GM19452 (cell line): ENCODE measurements at regions not wholly inside any gene's neighbourhood (a gene's known extent, or its start where the extent isn't known, plus 50 kb on each side); places are given as distances from the start of the nearest gene placed in this dataset.

Source experiments
- ATAC-seq: cut with Tn5 transposase; IDR thresholded peaks from one replicate; pipeline ENCODE4 v1.9.1; 2021; ENCODE audit not compliant: unreplicated experiment

DNA sequence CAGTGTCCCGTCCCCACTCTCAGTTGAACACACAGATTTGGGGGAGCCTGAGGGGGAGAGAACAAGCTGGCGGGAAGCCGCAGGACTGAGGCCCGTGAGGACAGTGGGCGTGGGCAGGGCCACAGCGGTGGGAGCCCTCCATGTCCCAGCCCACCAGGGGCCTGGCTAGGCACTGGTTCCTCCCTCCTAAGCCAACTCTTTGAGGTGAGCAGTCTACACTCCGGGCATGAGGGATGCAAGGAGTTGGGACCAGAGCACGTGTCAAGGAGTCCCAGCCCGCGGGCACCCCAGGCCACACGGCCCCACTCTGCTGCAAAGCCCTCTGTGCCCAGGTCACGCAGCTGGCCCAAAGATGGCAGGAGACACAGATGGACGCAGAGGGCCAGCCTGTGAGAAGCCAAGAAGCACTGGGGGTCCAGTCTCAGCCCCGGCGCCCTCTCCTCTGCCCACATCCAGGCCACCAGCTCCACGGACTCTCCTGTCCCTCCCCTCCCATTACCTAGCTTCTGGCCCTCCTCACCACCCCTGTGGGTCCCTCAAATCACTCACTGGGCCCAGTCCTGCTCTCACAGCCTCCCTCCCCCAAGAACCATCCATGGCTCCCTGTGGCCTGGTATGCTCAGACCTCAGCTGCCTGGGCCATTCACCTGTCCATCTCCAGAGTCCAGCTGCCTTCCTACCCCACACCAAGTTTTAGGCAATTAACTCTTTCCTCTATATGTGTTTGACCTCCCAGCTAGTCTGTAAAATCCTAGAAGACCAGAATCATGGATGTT, 206.5 kb downstream of the RBFOX3 start:
- ATAC-seq: no peak

DNA sequence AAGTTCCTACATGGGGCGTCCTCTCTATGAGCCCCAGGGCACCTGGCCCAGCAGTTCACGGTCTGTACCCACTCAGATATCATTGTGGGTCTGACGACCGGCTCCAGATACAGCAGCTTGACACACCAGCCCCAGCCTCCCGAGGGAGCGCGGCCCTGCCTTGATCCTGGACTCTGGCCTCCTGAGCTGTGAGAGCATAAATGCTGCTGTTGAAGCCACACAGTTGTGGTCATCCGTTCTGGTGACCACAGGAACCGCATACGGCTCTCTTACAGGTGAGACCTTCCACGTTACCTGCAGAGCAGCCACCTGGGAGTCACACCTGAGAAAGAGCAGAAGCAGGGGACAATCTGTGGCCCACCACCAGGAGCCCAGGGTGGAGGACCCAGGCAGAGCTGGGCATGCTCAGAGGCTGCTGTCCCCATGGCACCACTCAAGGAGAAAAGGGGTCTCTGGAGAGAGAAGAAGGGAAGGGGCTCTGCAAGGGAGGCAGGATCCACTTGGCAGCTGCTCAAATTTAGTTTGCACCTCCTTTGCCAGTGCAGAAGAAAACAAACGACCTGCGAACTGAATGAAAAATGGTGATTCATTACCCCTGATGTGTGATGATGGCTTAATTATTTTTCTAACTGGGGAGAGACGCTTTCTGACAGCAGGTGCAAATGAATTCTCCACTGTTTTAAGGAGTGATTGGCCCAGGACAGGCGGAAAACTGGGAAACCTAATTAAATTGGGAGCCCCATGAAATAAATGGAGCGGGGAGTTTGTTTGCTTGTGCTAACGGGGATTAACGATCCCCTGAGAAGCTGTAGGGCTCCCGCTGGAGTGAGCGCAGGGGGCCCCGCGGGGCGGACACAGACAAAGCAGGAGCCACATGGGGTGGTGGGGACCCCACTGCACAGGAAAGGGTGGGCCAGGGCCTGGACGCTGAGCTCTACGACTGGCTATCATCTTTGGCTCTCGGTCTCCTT, 208.9 kb downstream of the RBFOX3 start:
- no peak for ATAC-seq

DNA sequence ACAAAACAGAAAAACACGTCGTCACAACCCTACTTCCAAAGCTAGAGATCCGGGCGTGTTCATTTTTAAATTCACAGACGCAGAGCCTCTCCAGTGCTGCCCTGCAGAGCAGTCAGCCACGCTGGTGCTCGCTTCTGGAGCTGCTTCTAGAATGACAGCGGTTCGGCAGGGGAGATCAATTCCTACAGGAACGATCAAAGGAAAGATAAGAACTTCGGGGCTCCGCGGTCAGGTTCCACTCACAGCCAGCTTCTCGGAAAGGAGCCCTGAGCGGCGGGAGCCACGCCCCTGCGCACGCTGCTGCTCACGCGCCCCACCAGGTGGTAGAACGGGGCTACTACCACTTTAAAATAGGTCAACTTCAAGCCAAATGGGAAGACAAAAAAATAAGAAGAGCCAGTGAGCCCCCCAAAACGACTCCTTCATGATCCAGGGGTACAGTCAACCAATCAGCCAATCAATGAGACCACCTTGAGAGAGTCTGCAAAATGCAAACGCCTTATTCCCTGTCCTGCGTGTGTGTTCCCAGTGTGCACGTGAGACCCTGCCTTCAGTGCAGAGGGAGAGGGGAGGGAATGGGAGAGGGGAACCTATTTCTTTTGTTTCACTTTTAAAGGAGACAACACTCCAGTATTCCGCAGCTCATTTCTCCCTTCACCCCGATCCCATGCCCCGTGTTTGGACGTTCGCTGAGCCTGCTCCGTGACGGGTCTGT, 209.7 kb downstream of the RBFOX3 start:
- no peak for ATAC-seq

DNA sequence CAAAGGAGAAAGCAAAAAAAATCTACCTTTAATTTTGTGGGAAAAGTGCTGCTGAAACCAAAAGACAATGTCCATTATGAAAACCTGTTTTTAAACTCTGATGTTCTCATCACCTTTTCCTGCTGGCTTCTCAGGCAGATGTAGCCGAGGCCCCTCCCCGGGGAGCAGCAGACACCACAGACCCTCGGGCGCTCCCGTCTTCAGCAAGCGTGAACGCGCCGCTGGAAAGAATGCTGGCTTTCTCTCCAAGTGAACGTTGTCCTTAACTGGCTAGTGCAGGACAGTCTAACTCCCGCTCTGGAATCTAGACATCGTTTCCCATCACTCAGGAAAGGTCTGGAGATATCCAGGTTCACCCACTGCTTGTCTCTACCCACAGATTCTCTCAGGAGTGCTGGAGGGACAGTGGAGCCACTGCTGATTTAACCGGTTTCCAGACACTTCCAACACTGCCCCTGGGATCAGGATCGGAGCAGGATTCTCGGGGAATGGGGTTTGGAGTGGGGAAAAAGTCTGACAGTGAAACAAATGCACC, 211.2 kb downstream of the RBFOX3 start:
- ATAC-seq: no peak

DNA sequence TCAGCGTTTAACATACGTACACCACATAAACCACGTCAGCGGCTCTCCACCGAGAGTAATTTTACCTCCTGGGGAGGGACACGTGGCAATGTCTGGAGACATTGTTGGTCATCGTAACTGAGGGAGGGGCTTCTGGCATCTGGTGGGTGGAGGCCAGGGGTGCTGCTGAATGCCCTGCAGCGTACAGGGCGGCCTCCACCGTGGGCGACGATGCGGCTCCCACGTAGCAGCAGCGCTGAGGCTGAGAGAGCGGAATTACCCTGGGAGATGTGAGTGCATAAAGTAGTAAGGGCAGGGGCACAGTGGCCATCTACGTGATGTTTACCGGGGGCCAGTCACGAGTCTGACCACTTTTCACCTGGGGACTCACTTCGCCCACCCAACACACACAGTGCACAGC, 212.4 kb downstream of the RBFOX3 start:
- ATAC-seq: no peak

DNA sequence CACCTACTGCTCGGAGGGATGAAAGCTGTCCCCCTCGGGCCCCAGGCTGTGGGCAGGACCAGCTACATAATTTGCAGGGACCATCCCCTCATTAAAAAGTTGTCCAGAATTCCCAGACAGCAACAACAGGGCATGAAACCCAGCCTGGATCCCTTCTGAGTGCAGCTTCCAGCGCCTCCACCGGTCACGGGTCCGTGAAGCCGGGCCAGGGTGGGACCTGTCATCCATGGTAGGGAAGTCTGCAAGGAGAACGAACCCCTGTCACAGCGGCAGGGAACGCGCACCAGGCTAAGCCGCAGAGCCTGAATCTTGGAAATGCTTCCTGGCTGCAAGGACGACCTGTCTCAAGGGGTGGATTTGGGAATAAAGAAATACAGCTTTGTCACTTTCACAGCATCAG, 214.2 kb downstream of the RBFOX3 start:
- no peak for ATAC-seq

DNA sequence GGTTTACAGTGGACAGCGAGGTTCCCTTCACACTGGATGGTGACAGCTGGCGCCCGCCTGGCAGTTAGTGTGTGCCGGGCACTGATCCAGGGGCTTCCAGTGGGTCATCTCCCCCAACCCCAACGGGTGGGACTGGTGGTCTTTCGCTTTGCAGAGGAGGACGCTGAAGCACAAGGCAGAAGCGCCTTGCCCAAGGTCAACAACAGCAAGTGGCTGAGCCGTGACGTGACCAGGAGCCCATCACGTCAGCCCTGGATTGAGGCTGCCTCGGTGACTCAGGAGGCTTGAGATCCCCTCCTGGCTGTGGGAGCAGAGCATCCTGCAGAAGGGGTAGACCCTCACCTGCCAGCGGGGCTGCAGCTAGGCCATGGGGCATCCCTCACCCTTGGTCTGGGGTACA, 215.3 kb downstream of the RBFOX3 start:
- ATAC-seq: no peak

DNA sequence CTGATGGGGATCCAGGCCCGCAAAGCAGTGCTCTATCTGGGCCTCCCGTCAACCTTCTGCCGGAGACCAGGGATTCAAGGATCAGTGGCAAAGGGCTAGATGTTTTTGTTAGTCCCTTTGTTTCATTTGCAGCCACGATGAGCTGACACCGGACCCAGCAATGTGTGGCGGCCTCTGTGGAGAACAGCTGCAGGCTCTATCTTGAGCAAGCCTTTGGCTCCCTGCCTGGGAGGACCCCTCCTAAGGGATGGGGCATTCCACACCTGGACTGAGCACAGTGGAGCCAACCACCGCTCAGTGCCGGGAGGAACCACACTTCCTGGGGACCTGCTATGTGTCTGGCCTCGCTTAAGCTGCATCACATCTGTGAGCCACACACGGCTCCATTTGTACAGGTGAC, 215.8 kb downstream of the RBFOX3 start:
- no peak for ATAC-seq

DNA sequence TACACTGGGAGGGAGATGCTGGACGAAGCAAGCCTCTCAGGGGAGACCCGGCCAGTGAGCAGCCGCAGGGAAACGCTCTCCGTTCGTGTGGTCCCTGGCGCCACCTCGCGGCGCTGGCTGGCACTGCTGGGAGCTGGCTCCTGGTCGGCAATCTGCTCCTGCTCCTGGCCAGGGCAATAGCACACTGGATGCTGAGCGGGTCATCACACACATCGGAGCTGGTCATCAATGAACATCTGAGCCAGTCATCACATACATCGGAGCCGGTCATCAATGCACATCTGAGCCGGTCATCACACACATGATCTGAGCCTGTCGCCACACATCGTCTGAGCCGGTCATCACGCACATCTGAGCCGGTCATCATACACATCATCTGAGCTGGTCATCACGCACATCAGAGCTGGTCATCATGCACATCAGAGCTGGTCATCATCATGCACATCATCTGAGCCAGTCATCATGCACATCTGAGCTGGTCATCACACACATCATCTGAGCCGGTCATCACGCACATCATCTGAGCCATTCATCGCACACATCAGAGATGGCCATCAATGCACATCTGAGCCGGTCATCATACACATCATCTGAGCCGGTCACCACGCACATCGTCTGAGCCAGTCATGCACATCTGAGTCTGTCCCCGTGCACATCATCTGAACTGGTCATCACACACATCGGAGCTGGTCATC, 217.3 kb downstream of the RBFOX3 start:
- no peak for ATAC-seq

DNA sequence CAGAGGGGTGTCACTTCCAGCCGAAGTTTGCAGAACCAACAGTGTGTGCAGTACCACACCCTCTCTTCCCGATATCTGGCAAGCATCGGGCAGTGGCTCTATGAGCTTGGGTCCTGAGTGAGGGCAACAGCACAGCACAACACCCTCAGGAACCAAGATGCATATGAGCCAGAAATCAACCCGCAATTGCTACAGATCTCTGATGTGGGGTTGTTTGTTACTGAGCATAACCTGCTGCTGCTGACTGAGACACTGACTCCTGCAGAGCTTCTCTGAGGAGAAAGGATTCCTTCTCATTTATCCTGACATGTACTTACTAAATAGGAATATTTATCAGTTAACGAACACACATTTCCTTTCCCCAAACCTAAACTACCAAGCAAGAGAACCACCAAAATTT, 218.3 kb downstream of the RBFOX3 start:
- ATAC-seq: no peak

DNA sequence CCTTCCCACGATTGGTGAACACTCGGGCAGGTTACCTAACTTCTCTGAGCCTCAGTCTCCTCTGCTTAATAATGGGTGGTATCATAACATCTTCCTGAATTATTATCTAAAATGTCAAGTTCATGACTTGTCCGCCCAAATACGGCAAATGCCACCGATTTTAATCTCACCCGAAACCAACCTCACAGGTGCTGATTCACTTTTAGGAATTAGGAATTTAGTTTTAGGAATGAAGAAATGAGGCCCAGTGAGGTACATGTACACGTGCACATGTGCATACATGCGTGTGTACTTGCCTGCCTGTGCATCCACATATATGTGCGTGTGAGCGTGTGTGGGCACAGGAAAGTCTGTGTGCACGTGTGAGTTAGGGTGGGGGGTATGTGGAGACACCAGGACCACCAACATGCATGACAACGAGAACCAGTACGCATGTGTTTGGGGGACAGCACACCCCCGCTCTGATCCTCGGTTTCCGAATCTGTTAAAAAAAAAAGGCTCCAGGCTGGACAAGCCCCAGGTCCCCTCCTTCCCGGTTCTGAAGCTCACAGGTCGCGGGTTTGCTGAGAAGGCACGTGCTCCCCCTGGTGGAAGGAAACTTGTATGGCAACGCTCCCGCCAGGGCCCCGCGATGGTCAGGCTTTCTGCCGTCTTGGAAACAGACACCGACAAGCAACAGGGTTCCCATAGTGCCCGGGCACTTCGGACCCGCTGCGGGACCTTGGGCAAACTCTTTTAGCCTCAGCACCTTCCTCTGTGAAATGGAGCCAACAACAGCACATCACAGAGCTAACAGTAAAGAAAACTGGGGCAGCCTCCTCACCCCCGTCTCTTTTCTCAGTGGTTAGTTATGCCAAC, 219.2 kb downstream of the RBFOX3 start:
- ATAC-seq: no peak

DNA sequence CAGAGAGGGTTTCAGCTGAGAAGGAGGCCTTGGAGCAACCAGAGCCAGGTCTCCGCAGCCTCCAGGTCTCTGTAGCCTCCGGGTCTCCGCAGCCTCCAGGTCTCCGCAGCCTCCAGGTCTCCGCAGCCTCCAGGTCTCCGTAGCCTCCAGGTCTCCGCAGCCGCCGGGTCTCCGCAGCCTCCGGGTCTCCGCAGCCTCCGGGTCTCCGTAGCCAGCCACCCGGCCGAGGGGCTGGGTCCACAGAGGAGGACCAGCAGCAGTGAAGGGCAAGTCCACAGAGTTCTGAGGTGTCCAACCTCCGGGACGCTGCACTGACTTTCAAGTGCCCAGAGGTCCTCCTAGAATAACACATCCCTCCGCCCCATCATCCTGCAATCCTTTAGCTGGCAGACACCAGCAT, 221.0 kb downstream of the RBFOX3 start:
- no peak for ATAC-seq

DNA sequence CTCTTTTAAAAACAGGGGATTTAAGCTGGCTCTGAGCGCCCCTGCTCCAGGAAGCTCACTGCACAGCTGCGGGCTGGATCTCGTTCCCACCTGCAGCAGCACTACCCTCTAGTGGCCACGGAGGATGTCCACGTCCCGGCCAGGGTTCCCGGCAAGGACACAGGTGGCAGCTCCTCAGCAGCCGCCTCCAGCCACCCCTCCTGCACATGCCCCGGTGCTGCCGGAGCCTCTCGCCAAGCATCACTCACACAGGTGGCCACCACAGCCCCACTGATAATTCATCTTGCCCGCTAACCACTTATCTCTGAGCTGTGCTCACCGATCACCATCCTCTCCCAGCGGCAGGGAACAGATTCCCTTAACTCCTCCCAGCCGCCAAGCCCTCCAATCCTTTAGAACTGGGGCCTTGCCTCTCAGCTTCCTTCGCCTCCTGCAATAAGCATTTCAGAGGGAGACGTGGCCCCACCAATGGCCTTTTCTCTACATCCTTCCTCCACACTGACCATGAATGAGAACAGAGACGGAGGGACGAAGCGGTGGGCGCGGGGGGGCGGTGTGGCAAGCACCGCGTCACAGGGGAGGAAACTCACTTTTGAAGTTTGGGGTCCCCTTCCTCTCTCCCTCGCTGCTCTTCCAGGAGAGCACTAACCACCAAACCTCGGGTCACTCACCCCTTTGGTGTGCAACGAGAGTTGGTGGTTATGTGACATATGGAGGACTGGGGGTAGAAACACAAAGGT, 222.1 kb downstream of the RBFOX3 start:
- ATAC-seq: no peak

DNA sequence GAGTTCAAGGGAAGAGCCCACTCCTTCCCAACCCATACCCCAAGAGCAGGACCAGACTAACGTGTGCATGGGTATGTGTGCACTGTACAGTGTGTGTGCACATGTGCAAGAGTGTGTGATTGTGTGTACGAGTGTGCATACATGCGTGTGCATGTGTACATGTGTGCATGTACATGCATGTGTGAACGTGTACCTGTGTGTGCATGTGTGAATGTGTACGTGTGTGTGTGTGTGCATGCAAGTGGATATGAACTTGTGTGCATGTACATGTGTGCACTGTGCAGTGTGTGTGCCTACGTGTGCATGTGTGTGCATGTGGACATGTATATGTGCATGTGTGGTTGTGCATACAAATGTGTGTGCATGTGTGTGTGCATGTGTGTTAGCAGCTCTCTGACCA, 223.1 kb downstream of the RBFOX3 start:
- no peak for ATAC-seq

DNA sequence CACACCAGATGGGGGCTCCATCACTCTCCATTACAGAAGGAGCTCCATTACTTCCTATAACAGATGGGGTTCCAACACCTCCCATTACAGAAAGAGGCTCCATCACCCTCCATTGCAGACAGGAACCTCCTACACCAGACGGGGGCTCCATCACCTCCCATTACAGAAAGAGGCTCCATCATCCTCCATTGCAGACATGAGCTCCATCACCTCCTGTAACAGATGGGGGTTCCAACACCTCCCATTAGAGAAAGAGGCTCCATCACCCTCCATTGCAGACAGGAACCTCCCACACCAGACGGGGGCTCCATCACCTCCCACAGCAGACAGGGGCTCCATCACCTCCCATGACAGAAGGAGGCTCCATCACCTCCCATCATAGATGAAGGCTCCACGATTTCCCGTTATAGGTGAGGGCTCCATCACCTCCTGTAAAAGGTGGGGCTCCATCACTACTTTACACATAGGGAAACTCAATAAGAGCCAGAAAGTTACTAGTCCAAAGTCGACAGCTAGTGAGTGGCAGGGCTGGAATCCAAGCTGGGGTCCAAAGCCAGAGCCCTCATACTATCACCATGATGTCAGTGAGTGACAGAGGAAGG, 224.8 kb downstream of the RBFOX3 start:
- no peak for ATAC-seq

DNA sequence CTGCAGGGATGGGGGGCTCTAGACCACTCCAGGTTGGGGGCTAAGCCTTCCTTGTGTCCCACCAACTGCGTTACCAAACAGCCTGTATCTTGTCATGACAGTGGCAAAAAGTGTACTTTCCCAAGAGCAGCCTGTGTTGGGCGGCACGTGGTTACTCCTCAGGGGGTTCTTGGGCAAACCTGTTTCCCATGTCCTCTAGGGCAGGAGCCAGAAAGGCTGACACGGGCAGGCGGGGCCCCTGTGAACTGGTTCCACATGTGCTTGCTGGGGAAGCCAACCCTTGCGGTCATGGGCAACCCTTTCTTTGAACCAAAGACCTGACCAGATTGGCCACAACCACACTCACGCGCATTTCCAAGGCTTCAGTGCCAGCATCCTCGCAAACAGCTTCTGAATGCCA, 228.5 kb downstream of the RBFOX3 start:
- no peak for ATAC-seq

DNA sequence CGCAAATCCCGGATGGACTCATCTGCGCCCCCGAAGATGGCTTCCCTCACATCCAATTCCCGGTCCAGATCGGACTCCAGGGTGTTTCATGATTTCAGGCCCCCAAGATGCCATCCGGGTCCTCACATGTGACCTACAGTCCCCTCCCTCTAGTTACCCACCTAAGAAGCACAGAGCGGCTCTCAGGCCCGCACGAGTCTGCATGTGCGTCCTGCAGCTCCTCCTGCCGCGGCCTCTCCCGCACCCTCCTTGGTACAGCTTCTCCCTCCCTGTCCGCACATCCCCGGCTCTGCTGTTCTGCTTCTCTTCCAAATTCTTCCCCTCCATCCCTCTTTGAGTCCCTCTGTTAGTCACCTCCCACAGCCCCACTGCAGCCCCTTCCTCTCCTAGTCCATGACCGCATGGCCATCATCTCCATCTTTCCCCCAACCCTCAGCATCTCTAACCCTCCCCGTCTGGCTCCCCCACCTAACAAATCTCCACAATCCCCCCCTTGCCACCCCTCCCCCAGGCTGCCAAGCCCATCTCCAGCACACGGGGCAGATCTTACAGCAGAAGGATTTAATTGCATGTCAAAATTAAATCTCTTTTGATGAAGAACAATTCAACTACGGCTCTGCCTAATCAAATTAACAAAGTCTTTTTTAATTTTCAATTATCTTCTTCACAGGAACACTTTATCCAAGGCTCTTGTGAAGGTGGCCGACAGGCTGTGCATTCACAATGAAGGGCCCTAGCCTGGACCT, 231.0 kb downstream of the RBFOX3 start:
- no peak for ATAC-seq

DNA sequence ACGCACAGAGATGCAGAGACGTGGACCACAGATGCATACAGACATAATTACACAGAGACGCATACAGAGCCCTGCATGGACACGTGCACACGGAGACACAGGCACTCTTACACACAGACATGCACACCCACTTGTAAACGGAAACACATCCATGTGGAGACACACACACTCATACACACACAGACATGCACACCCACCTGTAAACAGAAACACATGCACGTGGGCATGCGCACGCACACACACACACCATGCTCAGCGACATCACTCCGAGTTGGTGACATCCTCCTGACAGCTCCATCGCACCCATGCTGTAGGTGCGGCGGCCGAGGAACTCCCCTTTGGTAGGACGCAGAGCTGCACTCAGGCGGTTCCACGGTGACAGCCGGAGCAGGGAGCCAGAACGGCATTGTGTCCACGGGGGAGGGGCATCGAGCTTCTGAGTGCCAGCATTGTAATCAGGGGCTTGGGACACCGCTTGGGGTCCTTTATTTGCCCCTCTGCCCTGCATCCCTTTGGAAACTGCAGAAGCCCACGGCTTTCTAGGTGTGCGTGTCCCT, 233.5 kb downstream of the RBFOX3 start:
- ATAC-seq: no peak
